Bronchial epithelial cell (primary cell): ENCODE measurements at regions not wholly inside any gene's neighbourhood (a gene's known extent, or its start where the extent isn't known, plus 50 kb on each side); places are given as distances from the start of the nearest gene placed in this dataset.
A peak's percentile ranks its signal among the peaks of the same experiment; 100 is the strongest.

Experiments
- DNase-seq: peaks from one replicate; pipeline ENCODE4 v3.0.0-alpha.2; 2010; ENCODE audit warnings: low read depth
- FAIRE-seq: peaks from 2 replicates; lab custom pipeline; 2011; peaks lifted over from hg19 to GRCh38; lab: Jason Lieb, UNC
- H3K27me3 ChIP-seq: 2 replicates; pipeline ENCODE4 v1.5.1; 2011; ENCODE audit warnings: low read length; ENCODE audit not compliant: control insufficient read depth, insufficient read depth
- H3K36me3 ChIP-seq: 2 replicates; pipeline ENCODE4 v1.5.1; 2011; ENCODE audit warnings: low read length; ENCODE audit not compliant: control insufficient read depth, insufficient read depth
- H3K4me3 ChIP-seq: 2 replicates; pipeline ENCODE4 v1.5.1; 2011; ENCODE audit warnings: mild to moderate bottlenecking, low read depth, low read length, control low read depth
- CTCF ChIP-seq: IDR thresholded peaks from 2 replicates; pipeline ENCODE4 v1.5.1; 2011; ENCODE audit warnings: mild to moderate bottlenecking, moderate library complexity, low read length, control low read depth, inconsistent platforms; ENCODE audit not compliant: insufficient read depth, severe bottlenecking

GRCh38 chr20:43302936-43303335 is 113.2 kb upstream of the PTPRT start:
- no peak for FAIRE-seq
- no peak overlapping the region for H3K4me3 ChIP-seq
- no peak for DNase-seq
- H3K36me3 ChIP-seq, result no peaks in the 10 kb centered on the region
- H3K27me3 ChIP-seq, result no peaks in the 10 kb centered on the region
- TF ChIP-seq CTCF, result no peak

GRCh38 chr20:43300901-43301300 is 111.2 kb upstream of the PTPRT start:
- H3K36me3 ChIP-seq, result no peaks in the 10 kb centered on the region
- no peak overlapping the region for H3K4me3 ChIP-seq
- H3K27me3 ChIP-seq, result no peaks in the 10 kb centered on the region
- no peak for TF ChIP-seq CTCF
- DNase-seq (no peak), FAIRE-seq (no peak)

GRCh38 chr20:43295781-43296180 is 106.1 kb upstream of the PTPRT start:
- DNase-seq (no peak), FAIRE-seq (no peak)
- Histone ChIP-seq H3K4me3 (no peak overlapping the region), H3K36me3 (no peaks in the 10 kb centered on the region), H3K27me3 (no peaks in the 10 kb centered on the region)
- TF ChIP-seq CTCF, result no peak

GRCh38 chr20:43295263-43295662 is 105.6 kb upstream of the PTPRT start:
- no peaks in the 10 kb centered on the region for H3K27me3 ChIP-seq
- FAIRE-seq, result no peak
- TF ChIP-seq CTCF, result no peak

GRCh38 chr20:43294031-43294430 is 104.3 kb upstream of the PTPRT start:
- DNase-seq (no peak), FAIRE-seq (no peak)
- Histone ChIP-seq H3K4me3 (no peak overlapping the region), H3K36me3 (no peaks in the 10 kb centered on the region), H3K27me3 (no peaks in the 10 kb centered on the region)
- TF ChIP-seq CTCF, result no peak

More at GRCh38 chr20:43295263-43295662, 105.6 kb upstream of the PTPRT start:
- Histone ChIP-seq H3K4me3 (no peak overlapping the region), H3K36me3 (no peaks in the 10 kb centered on the region)
- no peak for DNase-seq

- no peak overlapping the region for H3K4me3 ChIP-seq
- no peaks in the 10 kb centered on the region for H3K36me3 ChIP-seq
- no peaks in the 10 kb centered on the region for H3K27me3 ChIP-seq
- TF ChIP-seq CTCF, result no peak
- no peak for DNase-seq
- FAIRE-seq, result peak; percentile 87
Observed at GRCh38 chr20:43293068-43293786, 103.5 kb upstream of the PTPRT start.
